HepG2 (cell line): ENCODE measurements at regions not wholly inside any gene's neighbourhood (a gene's known extent, or its start where the extent isn't known, plus 50 kb on each side); places are given as distances from the start of the nearest gene placed in this dataset.

Experiments
- HDAC1 ChIP-seq: sonication (generic); formaldehyde crosslinking; IDR thresholded peaks from 2 replicates; pipeline ENCODE4 v1.5.1; 2020; ENCODE audit warnings: mild to moderate bottlenecking, missing genetic modification reagents
- HNF1B ChIP-seq: sonication (generic); formaldehyde crosslinking; IDR thresholded peaks from 2 replicates; pipeline ENCODE4 v1.5.1; 2020; ENCODE audit warnings: mild to moderate bottlenecking, moderate library complexity, missing genetic modification reagents
- IRF1 ChIP-seq: sonication (generic); formaldehyde crosslinking; IDR thresholded peaks from 2 replicates; pipeline ENCODE4 v1.4.0; 2020; ENCODE audit warnings: low read depth, mild to moderate bottlenecking, missing genetic modification reagents
- ISL2 ChIP-seq: sonication (generic); formaldehyde crosslinking; IDR thresholded peaks from 2 replicates; pipeline ENCODE4 v1.5.0; 2020; ENCODE audit warnings: missing genetic modification reagents
- RELA ChIP-seq: sonication (generic); formaldehyde crosslinking; IDR thresholded peaks from 2 replicates; pipeline ENCODE4 v1.4.0; 2020; ENCODE audit warnings: missing genetic modification reagents
- RERE ChIP-seq: IDR thresholded peaks from 2 replicates; pipeline ENCODE4 v1.6.1; 2016; ENCODE audit warnings: low read depth, missing genetic modification reagents, missing compliant biosample characterization
- SAP130 ChIP-seq: IDR thresholded peaks from 2 replicates; pipeline ENCODE4 v1.6.1; 2016; ENCODE audit warnings: low read depth
- SIN3B ChIP-seq: fragments of 150-350 bp; IDR thresholded peaks from 2 replicates; pipeline ENCODE4 v1.6.1; 2014; ENCODE audit warnings: low read length
- TFAP4 ChIP-seq: sonication (generic); IDR thresholded peaks from 2 replicates; pipeline ENCODE4 v1.6.1; 2016; ENCODE audit warnings: low read depth, borderline replicate concordance
- ZBTB2 ChIP-seq: sonication (generic); formaldehyde crosslinking; IDR thresholded peaks from 2 replicates; pipeline ENCODE4 v1.8.0; 2022; ENCODE audit warnings: low read depth, missing genetic modification reagents
- ZGPAT ChIP-seq: IDR thresholded peaks from 2 replicates; pipeline ENCODE4 v1.6.1; 2016; ENCODE audit warnings: mild to moderate bottlenecking
- ZNF430 ChIP-seq: sonication (generic); formaldehyde crosslinking; IDR thresholded peaks from 2 replicates; pipeline ENCODE4 v1.9.0; 2021; ENCODE audit warnings: mild to moderate bottlenecking, missing genetic modification reagents
- ZNF558 ChIP-seq: sonication (generic); formaldehyde crosslinking; IDR thresholded peaks from 2 replicates; pipeline ENCODE4 v1.9.0; 2022; ENCODE audit warnings: mild to moderate bottlenecking, missing genetic modification reagents, borderline replicate concordance
- ZNF639 ChIP-seq: conservative IDR thresholded peaks from 2 replicates; pipeline ENCODE4 v1.6.1; 2018; ENCODE audit warnings: missing genetic modification reagents
- ZNF780A ChIP-seq: sonication (generic); formaldehyde crosslinking; IDR thresholded peaks from 2 replicates; pipeline ENCODE4 v1.8.0; 2022; ENCODE audit warnings: mild to moderate bottlenecking, missing genetic modification reagents, moderate library complexity
- ZSCAN21 ChIP-seq: sonication (generic); formaldehyde crosslinking; IDR thresholded peaks from 2 replicates; pipeline ENCODE4 v1.8.0; 2022; ENCODE audit warnings: mild to moderate bottlenecking, missing genetic modification reagents, moderate library complexity, borderline replicate concordance

- TF ChIP-seq TFAP4 (peak; percentile 19; the same call in 1 of the 2 replicates), ZBTB2 (CRISPR knock-in tag) (no peak), ZNF639 (CRISPR knock-in tag) (no peak), RELA (CRISPR knock-in tag) (no peak), HNF1B (CRISPR knock-in tag) (0 out of 2 replicates have a peak, but pooled peaks have one; percentile 16), ZNF780A (CRISPR knock-in tag) (no peak), ISL2 (no peak), IRF1 (no peak), ZNF558 (CRISPR knock-in tag) (0 out of 2 replicates have a peak, but pooled peaks have one; percentile 5), SIN3B (no peak), ZGPAT (CRISPR knock-in tag) (no peak), SAP130 (CRISPR knock-in tag) (0 out of 2 replicates have a peak, but pooled peaks have one; percentile 17), RERE (no peak), ZSCAN21 (no peak), ZNF430 (no peak), HDAC1 (no peak)
Measured at GRCh38 chr15:101121511-101122090, 130.2 kb downstream of the CHSY1 start (continued).
